GM18508 (cell line): ENCODE measurements at regions not wholly inside any gene's neighbourhood (a gene's known extent, or its start where the extent isn't known, plus 50 kb on each side); places are given as distances from the start of the nearest gene placed in this dataset.
A peak's percentile ranks its signal among the peaks of the same experiment; 100 is the strongest.

Source experiments
- ATAC-seq: cut with Tn5 transposase; IDR thresholded peaks from one replicate; pipeline ENCODE4 v1.9.1; 2021; ENCODE audit warnings: moderate number of reproducible peaks; ENCODE audit not compliant: insufficient read depth, unreplicated experiment

- no peak for ATAC-seq
These were observed 126.0 kb downstream of the RAP2A start for GRCh38 chr13:97559981-97560380.

GRCh38 chr13:97561182-97561581 is 127.2 kb downstream of the RAP2A start:
- ATAC-seq: no peak

GRCh38 chr13:97562962-97563361 is 129.0 kb downstream of the RAP2A start:
- ATAC-seq: no peak

GRCh38 chr13:97564956-97565355 is 131.0 kb downstream of the RAP2A start:
- no peak for ATAC-seq

- no peak for ATAC-seq
These were observed 131.9 kb downstream of the RAP2A start for GRCh38 chr13:97565906-97566305.

- ATAC-seq: no peak
These were observed 132.9 kb downstream of the RAP2A start for GRCh38 chr13:97566907-97567306.

- ATAC-seq: peak; percentile 97
These were observed 133.7 kb downstream of the RAP2A start for GRCh38 chr13:97567510-97568243.

- no peak for ATAC-seq
These were observed 134.9 kb downstream of the RAP2A start for GRCh38 chr13:97568850-97569249.

GRCh38 chr13:97569841-97570240 is 135.9 kb downstream of the RAP2A start:
- ATAC-seq: no peak

GRCh38 chr13:97570442-97570841 is 136.5 kb downstream of the RAP2A start:
- ATAC-seq: no peak

GRCh38 chr13:97573011-97573410 is 139.0 kb downstream of the RAP2A start:
- ATAC-seq: no peak

- ATAC-seq: no peak
These were observed 141.0 kb downstream of the RAP2A start for GRCh38 chr13:97574926-97575325.

- ATAC-seq: no peak
These were observed 143.1 kb downstream of the RAP2A start for GRCh38 chr13:97577026-97577425.

GRCh38 chr13:97582170-97582569 is 148.2 kb downstream of the RAP2A start:
- no peak for ATAC-seq

- ATAC-seq: no peak
These were observed 150.0 kb downstream of the RAP2A start for GRCh38 chr13:97583907-97584497.

- no peak for ATAC-seq
These were observed 153.0 kb downstream of the RAP2A start for GRCh38 chr13:97586941-97587340.

GRCh38 chr13:97588993-97589392 is 155.0 kb downstream of the RAP2A start:
- ATAC-seq: no peak

- ATAC-seq: no peak
These were observed 166.6 kb downstream of the RAP2A start for GRCh38 chr13:97600458-97601075.

GRCh38 chr13:97615266-97615665 is 181.3 kb downstream of the RAP2A start:
- no peak for ATAC-seq

GRCh38 chr13:97616385-97616784 is 182.4 kb downstream of the RAP2A start:
- no peak for ATAC-seq

GRCh38 chr13:97621025-97621424 is 187.1 kb downstream of the RAP2A start:
- no peak for ATAC-seq

- ATAC-seq: no peak
These were observed 187.7 kb downstream of the RAP2A start for GRCh38 chr13:97621631-97622030.
